ENCODE measurements at regions not wholly inside any gene's neighbourhood (a gene's known extent, or its start where the extent isn't known, plus 50 kb on each side); places are given as distances from the start of the nearest gene placed in this dataset.

DNA sequence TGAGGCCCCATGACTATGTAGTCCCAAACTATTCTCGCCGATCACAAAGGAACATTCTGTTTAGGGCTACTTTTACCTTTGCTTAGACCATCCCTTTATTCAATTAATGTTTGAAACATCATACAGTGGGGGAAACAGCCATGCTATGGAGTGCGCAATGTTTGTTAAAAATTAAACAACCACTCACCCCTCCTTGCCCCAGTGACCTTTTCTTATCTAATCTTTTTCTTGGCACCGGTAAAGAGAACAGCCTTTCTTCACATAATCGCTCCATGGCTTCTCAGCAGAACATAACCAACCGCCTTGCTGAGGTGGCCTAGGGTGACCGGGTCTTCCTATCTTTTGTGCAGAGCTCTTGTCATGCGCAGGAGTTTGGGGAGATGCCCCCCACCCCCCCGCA is 152.6 kb downstream of the VCX3A start (continued):
- TF ChIP-seq, protein P1, sequence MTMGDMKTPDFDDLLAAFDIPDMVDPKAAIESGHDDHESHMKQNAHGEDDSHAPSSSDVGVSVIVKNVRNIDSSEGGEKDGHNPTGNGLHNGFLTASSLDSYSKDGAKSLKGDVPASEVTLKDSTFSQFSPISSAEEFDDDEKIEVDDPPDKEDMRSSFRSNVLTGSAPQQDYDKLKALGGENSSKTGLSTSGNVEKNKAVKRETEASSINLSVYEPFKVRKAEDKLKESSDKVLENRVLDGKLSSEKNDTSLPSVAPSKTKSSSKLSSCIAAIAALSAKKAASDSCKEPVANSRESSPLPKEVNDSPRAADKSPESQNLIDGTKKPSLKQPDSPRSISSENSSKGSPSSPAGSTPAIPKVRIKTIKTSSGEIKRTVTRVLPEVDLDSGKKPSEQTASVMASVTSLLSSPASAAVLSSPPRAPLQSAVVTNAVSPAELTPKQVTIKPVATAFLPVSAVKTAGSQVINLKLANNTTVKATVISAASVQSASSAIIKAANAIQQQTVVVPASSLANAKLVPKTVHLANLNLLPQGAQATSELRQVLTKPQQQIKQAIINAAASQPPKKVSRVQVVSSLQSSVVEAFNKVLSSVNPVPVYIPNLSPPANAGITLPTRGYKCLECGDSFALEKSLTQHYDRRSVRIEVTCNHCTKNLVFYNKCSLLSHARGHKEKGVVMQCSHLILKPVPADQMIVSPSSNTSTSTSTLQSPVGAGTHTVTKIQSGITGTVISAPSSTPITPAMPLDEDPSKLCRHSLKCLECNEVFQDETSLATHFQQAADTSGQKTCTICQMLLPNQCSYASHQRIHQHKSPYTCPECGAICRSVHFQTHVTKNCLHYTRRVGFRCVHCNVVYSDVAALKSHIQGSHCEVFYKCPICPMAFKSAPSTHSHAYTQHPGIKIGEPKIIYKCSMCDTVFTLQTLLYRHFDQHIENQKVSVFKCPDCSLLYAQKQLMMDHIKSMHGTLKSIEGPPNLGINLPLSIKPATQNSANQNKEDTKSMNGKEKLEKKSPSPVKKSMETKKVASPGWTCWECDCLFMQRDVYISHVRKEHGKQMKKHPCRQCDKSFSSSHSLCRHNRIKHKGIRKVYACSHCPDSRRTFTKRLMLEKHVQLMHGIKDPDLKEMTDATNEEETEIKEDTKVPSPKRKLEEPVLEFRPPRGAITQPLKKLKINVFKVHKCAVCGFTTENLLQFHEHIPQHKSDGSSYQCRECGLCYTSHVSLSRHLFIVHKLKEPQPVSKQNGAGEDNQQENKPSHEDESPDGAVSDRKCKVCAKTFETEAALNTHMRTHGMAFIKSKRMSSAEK (CRISPR knock-in tag; IDR thresholded peaks at IDR 0.05; ENCODE audit: borderline replicate concordance) = no peak
- TF ChIP-seq SMAD3 (CRISPR knock-in tag; IDR thresholded peaks at IDR 0.05; ENCODE audit: borderline replicate concordance) (no peak), JUN (CRISPR knock-in tag; IDR thresholded peaks at IDR 0.05) (no peak), MXD4 (CRISPR knock-in tag; IDR thresholded peaks at IDR 0.05; ENCODE audit: borderline replicate concordance) (no peak)
- TF ChIP-seq, protein P2, sequence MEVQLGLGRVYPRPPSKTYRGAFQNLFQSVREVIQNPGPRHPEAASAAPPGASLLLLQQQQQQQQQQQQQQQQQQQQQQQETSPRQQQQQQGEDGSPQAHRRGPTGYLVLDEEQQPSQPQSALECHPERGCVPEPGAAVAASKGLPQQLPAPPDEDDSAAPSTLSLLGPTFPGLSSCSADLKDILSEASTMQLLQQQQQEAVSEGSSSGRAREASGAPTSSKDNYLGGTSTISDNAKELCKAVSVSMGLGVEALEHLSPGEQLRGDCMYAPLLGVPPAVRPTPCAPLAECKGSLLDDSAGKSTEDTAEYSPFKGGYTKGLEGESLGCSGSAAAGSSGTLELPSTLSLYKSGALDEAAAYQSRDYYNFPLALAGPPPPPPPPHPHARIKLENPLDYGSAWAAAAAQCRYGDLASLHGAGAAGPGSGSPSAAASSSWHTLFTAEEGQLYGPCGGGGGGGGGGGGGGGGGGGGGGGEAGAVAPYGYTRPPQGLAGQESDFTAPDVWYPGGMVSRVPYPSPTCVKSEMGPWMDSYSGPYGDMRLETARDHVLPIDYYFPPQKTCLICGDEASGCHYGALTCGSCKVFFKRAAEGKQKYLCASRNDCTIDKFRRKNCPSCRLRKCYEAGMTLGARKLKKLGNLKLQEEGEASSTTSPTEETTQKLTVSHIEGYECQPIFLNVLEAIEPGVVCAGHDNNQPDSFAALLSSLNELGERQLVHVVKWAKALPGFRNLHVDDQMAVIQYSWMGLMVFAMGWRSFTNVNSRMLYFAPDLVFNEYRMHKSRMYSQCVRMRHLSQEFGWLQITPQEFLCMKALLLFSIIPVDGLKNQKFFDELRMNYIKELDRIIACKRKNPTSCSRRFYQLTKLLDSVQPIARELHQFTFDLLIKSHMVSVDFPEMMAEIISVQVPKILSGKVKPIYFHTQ (CRISPR knock-in tag; IDR thresholded peaks at IDR 0.05) = no peak
- TF ChIP-seq, protein P3, sequence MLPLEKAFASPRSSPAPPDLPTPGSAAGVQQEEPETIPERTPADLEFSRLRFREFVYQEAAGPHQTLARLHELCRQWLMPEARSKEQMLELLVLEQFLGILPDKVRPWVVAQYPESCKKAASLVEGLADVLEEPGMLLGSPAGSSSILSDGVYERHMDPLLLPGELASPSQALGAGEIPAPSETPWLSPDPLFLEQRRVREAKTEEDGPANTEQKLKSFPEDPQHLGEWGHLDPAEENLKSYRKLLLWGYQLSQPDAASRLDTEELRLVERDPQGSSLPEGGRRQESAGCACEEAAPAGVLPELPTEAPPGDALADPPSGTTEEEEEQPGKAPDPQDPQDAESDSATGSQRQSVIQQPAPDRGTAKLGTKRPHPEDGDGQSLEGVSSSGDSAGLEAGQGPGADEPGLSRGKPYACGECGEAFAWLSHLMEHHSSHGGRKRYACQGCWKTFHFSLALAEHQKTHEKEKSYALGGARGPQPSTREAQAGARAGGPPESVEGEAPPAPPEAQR (CRISPR knock-in tag; IDR thresholded peaks at IDR 0.05) = no peak

DNA sequence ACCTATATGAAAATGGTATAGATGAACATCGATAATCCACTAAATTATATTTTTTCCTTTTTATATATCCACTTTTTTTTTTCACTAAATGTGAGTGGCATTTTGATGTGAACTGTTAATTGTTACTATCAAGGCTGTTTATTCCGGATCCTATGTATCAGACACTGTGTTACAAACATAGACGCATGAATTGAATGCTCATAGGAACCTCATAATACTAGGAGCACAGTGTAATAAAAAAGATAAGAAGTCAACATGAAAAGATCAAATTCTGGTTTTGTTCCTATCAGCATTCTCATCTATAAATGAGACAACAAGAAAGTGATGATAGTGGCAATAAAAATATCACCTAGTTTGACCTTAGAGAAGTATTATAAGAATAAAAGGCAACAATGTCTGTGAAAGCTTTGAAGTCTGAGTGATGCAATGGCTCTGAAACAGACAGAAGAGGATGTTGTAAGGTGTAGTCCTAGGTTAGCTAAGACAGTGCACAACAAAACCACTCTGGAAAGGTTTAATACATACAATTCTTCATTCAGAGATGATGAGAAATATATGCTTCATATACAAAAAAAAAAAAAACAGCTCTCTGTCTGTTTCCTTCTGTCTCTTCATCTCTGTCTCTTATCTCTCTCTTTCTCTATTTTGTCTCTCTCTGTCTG is 148.6 kb upstream of the NLGN4X start:
- Mint-ChIP-seq H3K27ac (no peak overlapping the region), H3K4me3 (no peak overlapping the region), H3K9me3 (no peaks in the 10 kb centered on the region), H3K27me3 (ENCODE audit: low read depth) (no peaks in the 10 kb centered on the region), H3K4me1 (0 out of 2 replicates have a peak, but pooled peaks cover under 1% of the 10 kb centered on the region), H3K36me3 (no peaks in the 10 kb centered on the region)
- POLR2A ChIA-PET = no interaction called here
- ATAC-seq = no peak
- DNase-seq (ENCODE audit: low spot score) = no peak
- CTCF ChIA-PET = no interaction called here
- TF ChIP-seq, protein P4, sequence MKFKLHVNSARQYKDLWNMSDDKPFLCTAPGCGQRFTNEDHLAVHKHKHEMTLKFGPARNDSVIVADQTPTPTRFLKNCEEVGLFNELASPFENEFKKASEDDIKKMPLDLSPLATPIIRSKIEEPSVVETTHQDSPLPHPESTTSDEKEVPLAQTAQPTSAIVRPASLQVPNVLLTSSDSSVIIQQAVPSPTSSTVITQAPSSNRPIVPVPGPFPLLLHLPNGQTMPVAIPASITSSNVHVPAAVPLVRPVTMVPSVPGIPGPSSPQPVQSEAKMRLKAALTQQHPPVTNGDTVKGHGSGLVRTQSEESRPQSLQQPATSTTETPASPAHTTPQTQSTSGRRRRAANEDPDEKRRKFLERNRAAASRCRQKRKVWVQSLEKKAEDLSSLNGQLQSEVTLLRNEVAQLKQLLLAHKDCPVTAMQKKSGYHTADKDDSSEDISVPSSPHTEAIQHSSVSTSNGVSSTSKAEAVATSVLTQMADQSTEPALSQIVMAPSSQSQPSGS (CRISPR knock-in tag; IDR thresholded peaks at IDR 0.05; ENCODE audit: borderline replicate concordance, low read depth) = no peak
- TF ChIP-seq TP53 (CRISPR knock-in tag; IDR thresholded peaks at IDR 0.05) = no peak
- TF ChIP-seq, protein P5, sequence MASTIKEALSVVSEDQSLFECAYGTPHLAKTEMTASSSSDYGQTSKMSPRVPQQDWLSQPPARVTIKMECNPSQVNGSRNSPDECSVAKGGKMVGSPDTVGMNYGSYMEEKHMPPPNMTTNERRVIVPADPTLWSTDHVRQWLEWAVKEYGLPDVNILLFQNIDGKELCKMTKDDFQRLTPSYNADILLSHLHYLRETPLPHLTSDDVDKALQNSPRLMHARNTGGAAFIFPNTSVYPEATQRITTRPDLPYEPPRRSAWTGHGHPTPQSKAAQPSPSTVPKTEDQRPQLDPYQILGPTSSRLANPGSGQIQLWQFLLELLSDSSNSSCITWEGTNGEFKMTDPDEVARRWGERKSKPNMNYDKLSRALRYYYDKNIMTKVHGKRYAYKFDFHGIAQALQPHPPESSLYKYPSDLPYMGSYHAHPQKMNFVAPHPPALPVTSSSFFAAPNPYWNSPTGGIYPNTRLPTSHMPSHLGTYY (CRISPR knock-in tag; IDR thresholded peaks at IDR 0.05) = no peak
- TF ChIP-seq ZNF317 (CRISPR knock-in tag; IDR thresholded peaks at IDR 0.05; ENCODE audit: borderline replicate concordance, low read depth) = no peak
- TF ChIP-seq, protein P6, sequence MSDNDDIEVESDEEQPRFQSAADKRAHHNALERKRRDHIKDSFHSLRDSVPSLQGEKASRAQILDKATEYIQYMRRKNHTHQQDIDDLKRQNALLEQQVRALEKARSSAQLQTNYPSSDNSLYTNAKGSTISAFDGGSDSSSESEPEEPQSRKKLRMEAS (CRISPR knock-in tag; IDR thresholded peaks at IDR 0.05) = no peak
- no peak for TF ChIP-seq ZBTB21 (CRISPR knock-in tag; IDR thresholded peaks at IDR 0.05; ENCODE audit: borderline replicate concordance)
- TF ChIP-seq ESRRA (CRISPR knock-in tag; IDR thresholded peaks at IDR 0.05; ENCODE audit: borderline replicate concordance) = no peak
- TF ChIP-seq, protein P7, sequence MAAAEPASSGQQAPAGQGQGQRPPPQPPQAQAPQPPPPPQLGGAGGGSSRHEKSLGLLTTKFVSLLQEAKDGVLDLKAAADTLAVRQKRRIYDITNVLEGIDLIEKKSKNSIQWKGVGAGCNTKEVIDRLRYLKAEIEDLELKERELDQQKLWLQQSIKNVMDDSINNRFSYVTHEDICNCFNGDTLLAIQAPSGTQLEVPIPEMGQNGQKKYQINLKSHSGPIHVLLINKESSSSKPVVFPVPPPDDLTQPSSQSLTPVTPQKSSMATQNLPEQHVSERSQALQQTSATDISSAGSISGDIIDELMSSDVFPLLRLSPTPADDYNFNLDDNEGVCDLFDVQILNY (CRISPR knock-in tag; IDR thresholded peaks at IDR 0.05) = no peak
- TF ChIP-seq, protein P8, sequence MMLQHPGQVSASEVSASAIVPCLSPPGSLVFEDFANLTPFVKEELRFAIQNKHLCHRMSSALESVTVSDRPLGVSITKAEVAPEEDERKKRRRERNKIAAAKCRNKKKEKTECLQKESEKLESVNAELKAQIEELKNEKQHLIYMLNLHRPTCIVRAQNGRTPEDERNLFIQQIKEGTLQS (CRISPR knock-in tag; conservative IDR thresholded peaks at IDR 0.05) = no peak
- no peak for TF ChIP-seq SMAD3 (CRISPR knock-in tag; IDR thresholded peaks at IDR 0.05; ENCODE audit: borderline replicate concordance)
- TF ChIP-seq NR3C1 (CRISPR knock-in tag; conservative IDR thresholded peaks at IDR 0.05; ENCODE audit: low read depth) = no peak
- TF ChIP-seq NFATC4 (CRISPR knock-in tag; IDR thresholded peaks at IDR 0.05) = no peak
- TF ChIP-seq ZNF219 (CRISPR knock-in tag; IDR thresholded peaks at IDR 0.05; ENCODE audit: borderline replicate concordance) = no peak
- TF ChIP-seq, protein P9, sequence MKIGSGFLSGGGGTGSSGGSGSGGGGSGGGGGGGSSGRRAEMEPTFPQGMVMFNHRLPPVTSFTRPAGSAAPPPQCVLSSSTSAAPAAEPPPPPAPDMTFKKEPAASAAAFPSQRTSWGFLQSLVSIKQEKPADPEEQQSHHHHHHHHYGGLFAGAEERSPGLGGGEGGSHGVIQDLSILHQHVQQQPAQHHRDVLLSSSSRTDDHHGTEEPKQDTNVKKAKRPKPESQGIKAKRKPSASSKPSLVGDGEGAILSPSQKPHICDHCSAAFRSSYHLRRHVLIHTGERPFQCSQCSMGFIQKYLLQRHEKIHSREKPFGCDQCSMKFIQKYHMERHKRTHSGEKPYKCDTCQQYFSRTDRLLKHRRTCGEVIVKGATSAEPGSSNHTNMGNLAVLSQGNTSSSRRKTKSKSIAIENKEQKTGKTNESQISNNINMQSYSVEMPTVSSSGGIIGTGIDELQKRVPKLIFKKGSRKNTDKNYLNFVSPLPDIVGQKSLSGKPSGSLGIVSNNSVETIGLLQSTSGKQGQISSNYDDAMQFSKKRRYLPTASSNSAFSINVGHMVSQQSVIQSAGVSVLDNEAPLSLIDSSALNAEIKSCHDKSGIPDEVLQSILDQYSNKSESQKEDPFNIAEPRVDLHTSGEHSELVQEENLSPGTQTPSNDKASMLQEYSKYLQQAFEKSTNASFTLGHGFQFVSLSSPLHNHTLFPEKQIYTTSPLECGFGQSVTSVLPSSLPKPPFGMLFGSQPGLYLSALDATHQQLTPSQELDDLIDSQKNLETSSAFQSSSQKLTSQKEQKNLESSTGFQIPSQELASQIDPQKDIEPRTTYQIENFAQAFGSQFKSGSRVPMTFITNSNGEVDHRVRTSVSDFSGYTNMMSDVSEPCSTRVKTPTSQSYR (CRISPR knock-in tag; IDR thresholded peaks at IDR 0.05) = no peak
